GM12878 (cell line): ENCODE measurements at regions not wholly inside any gene's neighbourhood (a gene's known extent, or its start where the extent isn't known, plus 50 kb on each side); places are given as distances from the start of the nearest gene placed in this dataset.

Experiments used
- ATAC-seq: fragments of 200-7000 bp; cut with Tn5 transposase; 3 replicates; pipeline ENCODE4 v1.9.1; 2020; ENCODE audit warnings: mild to moderate bottlenecking, moderate library complexity
- BruUV-seq: library from RNA; stranded (reverse); fragments of 400-500 nt; replicated peaks from 2 replicates; lab custom pipeline; 2021; lab: Mats Ljungman, UMichigan
- CTCF ChIA-PET: fragments of 300-600 bp; sonication (Branson Sonifier 250); formaldehyde crosslinking; extraction: SDS; loops from one replicate; lab custom pipeline; 2021; ENCODE audit warnings: inconsistent platforms; lab: Yijun Ruan, JAX
- POLR2A ChIA-PET: fragments of 350-600 bp; formaldehyde crosslinking; extraction: SDS; loops from one replicate; lab custom pipeline; 2021; ENCODE audit warnings: inconsistent platforms; lab: Charles Lee
- RAD21 ChIA-PET: fragments of 300-600 bp; sonication (Branson Sonifier 250); formaldehyde crosslinking; loops from one replicate; lab custom pipeline; 2023; ENCODE audit warnings: antibody characterized with exemption; ENCODE audit not compliant: unreplicated experiment; lab: Charles Lee
- SMC1A ChIA-PET: fragments of 300-600 bp; sonication (Branson Sonifier 250); formaldehyde crosslinking; loops from one replicate; lab custom pipeline; 2023; ENCODE audit not compliant: unreplicated experiment, uncharacterized antibody; lab: Charles Lee
- DNase-seq: peaks from one replicate; pipeline ENCODE4 v3.0.0-alpha.2; 2011; ENCODE audit warnings: low read depth, low spot score
- FAIRE-seq: peaks from 3 replicates; lab custom pipeline; 2011; peaks lifted over from hg19 to GRCh38; lab: Jason Lieb, UNC
- H2AFZ ChIP-seq: 2 replicates; pipeline ENCODE4 v1.6.0; 2011; ENCODE audit warnings: low read depth, low read length, control low read depth; ENCODE audit not compliant: control insufficient read depth
- H3K27ac ChIP-seq: 2 replicates; pipeline ENCODE4 v1.5.1; 2011; ENCODE audit warnings: control low read depth; ENCODE audit not compliant: control insufficient read depth, insufficient read depth
- H3K27me3 ChIP-seq, 2 experiments: replicated peaks in 1 of 2; 2 replicates each; pipeline versions ENCODE4 v1.6.0 to v1.6.1; 2011; ENCODE audit warnings: low read length in 1 of 2; ENCODE audit not compliant: control insufficient read depth in 2 of 2, insufficient read depth in 2 of 2
- H3K36me3 ChIP-seq, 2 experiments: 2 replicates each; pipeline ENCODE4 v1.5.1; 2011; ENCODE audit warnings: low read length in 1 of 2; ENCODE audit not compliant: control insufficient read depth in 2 of 2, insufficient read depth in 2 of 2
- H3K4me1 ChIP-seq: 2 replicates; pipeline ENCODE4 v1.6.1; 2011; ENCODE audit warnings: mild to moderate bottlenecking, low read length, moderate library complexity, mixed read lengths; ENCODE audit not compliant: control insufficient read depth, insufficient read depth
- H3K4me2 ChIP-seq: 2 replicates; pipeline ENCODE4 v1.6.0; 2011; ENCODE audit warnings: control low read depth; ENCODE audit not compliant: control insufficient read depth, insufficient read depth
- H3K4me3 ChIP-seq: fragments of 200-600 bp; sonication (generic); 2 replicates; pipeline ENCODE4 v1.5.1; 2016
- H3K79me2 ChIP-seq: 2 replicates; pipeline ENCODE4 v1.6.0; 2011; ENCODE audit warnings: low read length; ENCODE audit not compliant: control insufficient read depth, insufficient read depth
- H3K9ac ChIP-seq: 2 replicates; pipeline ENCODE4 v1.8.0; 2011; ENCODE audit warnings: low read length, control low read depth, mixed read lengths; ENCODE audit not compliant: control insufficient read depth, insufficient read depth
- H3K9me3 ChIP-seq: replicated peaks from 3 replicates; pipeline ENCODE4 v1.5.1; 2011; ENCODE audit warnings: mild to moderate bottlenecking, low read length; ENCODE audit not compliant: control insufficient read depth, insufficient read depth
- H4K20me1 ChIP-seq: 2 replicates; pipeline ENCODE4 v1.6.0; 2011; ENCODE audit not compliant: control insufficient read depth, insufficient read depth
- BCL3 ChIP-seq: IDR thresholded peaks from 2 replicates; pipeline ENCODE4 v1.6.1; 2011; ENCODE audit warnings: borderline replicate concordance, low read depth, mild to moderate bottlenecking, moderate library complexity, low read length; ENCODE audit not compliant: insufficient read depth, poor library complexity, severe bottlenecking
- CHD4 ChIP-seq: fragments of 200-600 bp; sonication (generic); IDR thresholded peaks from 2 replicates; pipeline ENCODE4 v1.6.1; 2016; ENCODE audit warnings: mild to moderate bottlenecking
- CREM ChIP-seq: IDR thresholded peaks from 2 replicates; pipeline ENCODE4 v1.6.1; 2014; ENCODE audit warnings: antibody characterized with exemption, low read depth
- PML ChIP-seq: IDR thresholded peaks from 2 replicates; pipeline ENCODE4 v1.6.1; 2012; ENCODE audit warnings: low read length, inconsistent platforms
- POLR2AphosphoS5 ChIP-seq: IDR thresholded peaks from 2 replicates; pipeline ENCODE4 v1.6.1; 2011; ENCODE audit warnings: mild to moderate bottlenecking, low read length, inconsistent platforms
- RCOR1 ChIP-seq: conservative IDR thresholded peaks from 2 replicates; pipeline ENCODE4 v1.6.1; 2012; ENCODE audit warnings: low read depth, low read length, improper control_type of control experiment
- SMAD5 ChIP-seq: IDR thresholded peaks from 2 replicates; pipeline ENCODE4 v1.6.1; 2016; ENCODE audit warnings: antibody characterized with exemption, low read depth
- SMARCA5 ChIP-seq: fragments of 450-650 bp; IDR thresholded peaks from 2 replicates; pipeline ENCODE4 v1.6.1; 2017; ENCODE audit warnings: mild to moderate bottlenecking
- WGBS: methylation state at CpG from one replicate; pipeline ENCODE4 v1.1.6; 2016; ENCODE audit warnings: low lambda C conversion rate; ENCODE audit not compliant: insufficient replicate concordance, insufficient coverage; ENCODE audit errors: missing lambda C conversion rate; 5-methylcytosine and 5-hydroxymethylcytosine counted together
- in situ Hi-C: fragments of 300-500 bp; cut with MboI; formaldehyde crosslinking; loops from 9 replicates; pipeline ENCODE4 v1.14.3; 2018; ENCODE audit warnings: mixed read lengths
- intact Hi-C: fragments of 100-400 bp; cut with micrococcal nuclease; formaldehyde crosslinking; loops from one replicate; pipeline ENCODE4 v1.14.2; 2022; ENCODE audit not compliant: unreplicated experiment
- TF ChIP-seq, protein P1 (sequence below): IDR thresholded peaks from 2 replicates; pipeline ENCODE4 v1.6.1; 2012; ENCODE audit warnings: improper control_type of control experiment, low read depth, low read length; ENCODE audit not compliant: insufficient replicate concordance

GRCh38 chr14:103273145-103273744 is 60.8 kb upstream of the EIF5 start:
- no peak overlapping the region for H3K4me2 ChIP-seq
- no TSS peak for BruUV-seq
- ATAC-seq: no peak
- in situ Hi-C loops (no loop called here), intact Hi-C loops (no loop called here)
- ChIA-PET POLR2A (interaction anchor here (0.6 kb wide), 1 partner anchor 207 kb away, joined by 4 read pairs; no protein-coding TSS in a partner anchor), SMC1A (no interaction called here), RAD21 (no interaction called here), CTCF (no interaction called here)
- peaks cover 2% of the 10 kb centered on the region; the same call in 1 of the 3 replicates for H3K9me3 ChIP-seq
- peaks cover 0 to 3% of the 10 kb centered on the region in 2 experiments; a peak in 1 of 4 replicates for H3K27me3 ChIP-seq
- DNase-seq: no peak
- H2AFZ ChIP-seq: no peak overlapping the region
- no peak overlapping the region for H3K4me3 ChIP-seq
- H3K4me1 ChIP-seq: no peaks in the 10 kb centered on the region
- no peak for TF ChIP-seq CHD4
- H4K20me1 ChIP-seq: no peaks in the 10 kb centered on the region
- H3K36me3 ChIP-seq: no peaks in the 10 kb centered on the region
- no peak overlapping the region for H3K9ac ChIP-seq
- no peak overlapping the region for H3K27ac ChIP-seq
- no peaks in the 10 kb centered on the region for H3K79me2 ChIP-seq
- 67% methylated on average over 51 of the region's 63 CpGs for WGBS
- FAIRE-seq: no peak

- RAD21 ChIA-PET: no interaction called here
- Histone ChIP-seq H2AFZ (no peak overlapping the region), H3K27me3 (peaks cover 0 to 3% of the 10 kb centered on the region in 2 experiments; a peak in 1 of 4 replicates), H3K4me3 (no peak overlapping the region), H3K9ac (no peak overlapping the region), H3K4me2 (no peak overlapping the region), H3K4me1 (no peaks in the 10 kb centered on the region), H3K9me3 (peaks cover 2% of the 10 kb centered on the region; the same call in 1 of the 3 replicates), H4K20me1 (no peaks in the 10 kb centered on the region), H3K27ac (no peak overlapping the region), H3K79me2 (no peaks in the 10 kb centered on the region), H3K36me3 (no peaks in the 10 kb centered on the region)
- FAIRE-seq: no peak
- POLR2A ChIA-PET: no interaction called here
- CTCF ChIA-PET: no interaction called here
- no peak for ATAC-seq
- 68% methylated on average over 75 of the region's 79 CpGs for WGBS
- no peak for DNase-seq
- SMC1A ChIA-PET: no interaction called here
- in situ Hi-C loops (no loop called here), intact Hi-C loops (no loop called here)
- no TSS peak for BruUV-seq
- TF ChIP-seq, protein P1, sequence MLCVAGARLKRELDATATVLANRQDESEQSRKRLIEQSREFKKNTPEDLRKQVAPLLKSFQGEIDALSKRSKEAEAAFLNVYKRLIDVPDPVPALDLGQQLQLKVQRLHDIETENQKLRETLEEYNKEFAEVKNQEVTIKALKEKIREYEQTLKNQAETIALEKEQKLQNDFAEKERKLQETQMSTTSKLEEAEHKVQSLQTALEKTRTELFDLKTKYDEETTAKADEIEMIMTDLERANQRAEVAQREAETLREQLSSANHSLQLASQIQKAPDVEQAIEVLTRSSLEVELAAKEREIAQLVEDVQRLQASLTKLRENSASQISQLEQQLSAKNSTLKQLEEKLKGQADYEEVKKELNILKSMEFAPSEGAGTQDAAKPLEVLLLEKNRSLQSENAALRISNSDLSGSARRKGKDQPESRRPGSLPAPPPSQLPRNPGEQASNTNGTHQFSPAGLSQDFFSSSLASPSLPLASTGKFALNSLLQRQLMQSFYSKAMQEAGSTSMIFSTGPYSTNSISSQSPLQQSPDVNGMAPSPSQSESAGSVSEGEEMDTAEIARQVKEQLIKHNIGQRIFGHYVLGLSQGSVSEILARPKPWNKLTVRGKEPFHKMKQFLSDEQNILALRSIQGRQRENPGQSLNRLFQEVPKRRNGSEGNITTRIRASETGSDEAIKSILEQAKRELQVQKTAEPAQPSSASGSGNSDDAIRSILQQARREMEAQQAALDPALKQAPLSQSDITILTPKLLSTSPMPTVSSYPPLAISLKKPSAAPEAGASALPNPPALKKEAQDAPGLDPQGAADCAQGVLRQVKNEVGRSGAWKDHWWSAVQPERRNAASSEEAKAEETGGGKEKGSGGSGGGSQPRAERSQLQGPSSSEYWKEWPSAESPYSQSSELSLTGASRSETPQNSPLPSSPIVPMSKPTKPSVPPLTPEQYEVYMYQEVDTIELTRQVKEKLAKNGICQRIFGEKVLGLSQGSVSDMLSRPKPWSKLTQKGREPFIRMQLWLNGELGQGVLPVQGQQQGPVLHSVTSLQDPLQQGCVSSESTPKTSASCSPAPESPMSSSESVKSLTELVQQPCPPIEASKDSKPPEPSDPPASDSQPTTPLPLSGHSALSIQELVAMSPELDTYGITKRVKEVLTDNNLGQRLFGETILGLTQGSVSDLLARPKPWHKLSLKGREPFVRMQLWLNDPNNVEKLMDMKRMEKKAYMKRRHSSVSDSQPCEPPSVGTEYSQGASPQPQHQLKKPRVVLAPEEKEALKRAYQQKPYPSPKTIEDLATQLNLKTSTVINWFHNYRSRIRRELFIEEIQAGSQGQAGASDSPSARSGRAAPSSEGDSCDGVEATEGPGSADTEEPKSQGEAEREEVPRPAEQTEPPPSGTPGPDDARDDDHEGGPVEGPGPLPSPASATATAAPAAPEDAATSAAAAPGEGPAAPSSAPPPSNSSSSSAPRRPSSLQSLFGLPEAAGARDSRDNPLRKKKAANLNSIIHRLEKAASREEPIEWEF: no peak
- no peak for TF ChIP-seq BCL3
- TF ChIP-seq POLR2AphosphoS5: no peak
- no peak for TF ChIP-seq RCOR1
- TF ChIP-seq CREM: no peak
- TF ChIP-seq SMARCA5: no peak
- TF ChIP-seq PML: no peak
- TF ChIP-seq SMAD5: no peak
These were observed 60.1 kb upstream of the EIF5 start for GRCh38 chr14:103273745-103274615.
